ENCODE measurements at regions not wholly inside any gene's neighbourhood (a gene's known extent, or its start where the extent isn't known, plus 50 kb on each side); places are given as distances from the start of the nearest gene placed in this dataset.

DNA sequence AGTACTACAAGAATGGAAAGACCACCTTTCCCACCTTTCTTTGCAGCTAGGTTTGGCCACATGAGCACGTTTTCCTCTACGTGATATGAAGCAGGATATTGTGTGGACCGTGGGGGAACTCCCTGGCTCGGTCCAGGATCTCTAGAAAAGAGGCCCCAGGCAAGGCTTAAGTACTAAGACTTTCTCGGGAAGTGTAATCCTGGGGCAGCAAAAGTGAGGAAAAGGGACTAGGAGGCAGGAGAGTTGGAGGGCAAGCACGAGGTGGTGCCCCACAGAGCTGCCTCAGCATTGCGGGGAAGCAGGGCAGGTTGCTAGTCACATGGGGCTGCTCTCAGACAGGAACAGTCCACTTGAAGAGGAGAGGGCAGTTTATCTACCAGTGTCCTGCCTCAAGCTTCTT, 235.1 kb downstream of the GADD45G start:
- no peak overlapping the region for H3K4me3 Mint-ChIP-seq
- no peaks in the 10 kb centered on the region for H3K27me3 Mint-ChIP-seq
- H3K36me3 Mint-ChIP-seq = no peaks in the 10 kb centered on the region
- no peaks in the 10 kb centered on the region for H3K9me3 Mint-ChIP-seq
- no peak overlapping the region for H3K27ac Mint-ChIP-seq
- no peaks in the 10 kb centered on the region for H3K4me1 Mint-ChIP-seq

DNA sequence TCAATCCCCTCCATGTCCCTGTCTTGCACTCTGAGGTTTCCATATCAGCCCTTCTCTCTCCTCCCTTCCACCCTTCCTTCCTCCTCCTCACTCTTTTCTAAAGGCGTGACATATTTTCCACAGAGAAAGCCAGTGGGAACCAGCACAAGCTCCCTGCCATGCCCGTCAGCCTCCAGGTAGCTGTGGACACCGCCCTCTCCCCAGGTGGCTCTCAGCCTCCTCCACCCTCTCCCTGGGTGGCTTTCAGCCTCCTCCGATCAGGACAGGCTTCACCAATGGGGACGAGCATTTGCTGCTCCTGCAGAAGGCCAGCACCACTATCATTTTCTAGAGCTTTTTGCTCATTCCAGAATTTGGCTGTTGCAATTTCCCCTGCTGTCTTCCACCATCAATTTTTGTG, 236.6 kb downstream of the GADD45G start:
- Mint-ChIP-seq H3K36me3 (no peaks in the 10 kb centered on the region), H3K27ac (no peak overlapping the region), H3K9me3 (no peaks in the 10 kb centered on the region), H3K4me3 (no peak overlapping the region), H3K4me1 (no peaks in the 10 kb centered on the region), H3K27me3 (no peaks in the 10 kb centered on the region)

DNA sequence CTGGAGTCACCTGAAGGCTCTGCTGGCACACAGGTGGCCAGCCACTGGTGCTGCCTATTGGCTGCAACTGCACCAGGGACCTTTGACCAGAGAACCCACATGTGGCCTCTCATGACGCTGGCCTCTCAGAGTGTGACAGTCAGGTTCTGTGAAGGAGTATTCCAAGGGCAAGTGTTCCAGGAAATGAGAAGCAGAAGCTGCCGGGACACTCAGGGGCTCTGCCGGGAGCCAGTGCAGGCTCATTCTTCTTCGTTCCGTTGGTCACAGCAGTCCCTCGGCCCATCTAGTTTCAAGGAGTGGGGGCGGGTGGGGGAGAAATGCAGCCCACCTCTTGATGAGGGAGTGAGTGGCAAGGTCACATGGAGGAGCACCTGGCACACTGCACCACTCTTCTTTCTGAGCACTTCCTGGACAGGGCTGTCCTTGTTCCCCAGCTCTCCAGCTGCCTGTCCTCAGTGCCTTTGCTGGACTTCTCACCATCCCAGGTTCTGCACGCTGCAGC, 237.5 kb downstream of the GADD45G start:
- Mint-ChIP-seq H3K9me3 (no peaks in the 10 kb centered on the region), H3K27ac (no peak overlapping the region), H3K4me1 (no peaks in the 10 kb centered on the region), H3K36me3 (no peaks in the 10 kb centered on the region), H3K27me3 (no peaks in the 10 kb centered on the region), H3K4me3 (no peak overlapping the region)

DNA sequence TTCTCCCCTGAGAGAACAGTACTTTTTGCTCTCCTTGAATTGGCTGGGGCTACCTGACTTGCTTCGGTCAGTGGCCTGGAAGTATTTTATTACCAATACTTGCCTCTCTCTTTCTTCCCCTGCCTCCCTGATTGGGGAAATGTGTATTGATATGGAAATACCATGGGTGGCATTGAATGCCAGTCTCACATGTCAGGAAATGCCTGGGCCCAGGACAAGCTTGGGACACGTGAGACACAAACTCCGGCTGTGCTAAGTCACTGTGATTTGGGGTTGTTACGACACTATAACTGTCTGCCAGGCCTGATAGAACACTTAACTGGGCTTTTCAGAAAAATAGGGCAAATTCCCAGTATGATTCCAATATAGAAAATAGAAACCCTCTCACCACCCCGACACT, 238.3 kb downstream of the GADD45G start:
- no peaks in the 10 kb centered on the region for H3K9me3 Mint-ChIP-seq
- H3K27me3 Mint-ChIP-seq = no peaks in the 10 kb centered on the region
- H3K36me3 Mint-ChIP-seq = no peaks in the 10 kb centered on the region
- no peaks in the 10 kb centered on the region for H3K4me1 Mint-ChIP-seq
- H3K4me3 Mint-ChIP-seq = no peak overlapping the region
- no peak overlapping the region for H3K27ac Mint-ChIP-seq

DNA sequence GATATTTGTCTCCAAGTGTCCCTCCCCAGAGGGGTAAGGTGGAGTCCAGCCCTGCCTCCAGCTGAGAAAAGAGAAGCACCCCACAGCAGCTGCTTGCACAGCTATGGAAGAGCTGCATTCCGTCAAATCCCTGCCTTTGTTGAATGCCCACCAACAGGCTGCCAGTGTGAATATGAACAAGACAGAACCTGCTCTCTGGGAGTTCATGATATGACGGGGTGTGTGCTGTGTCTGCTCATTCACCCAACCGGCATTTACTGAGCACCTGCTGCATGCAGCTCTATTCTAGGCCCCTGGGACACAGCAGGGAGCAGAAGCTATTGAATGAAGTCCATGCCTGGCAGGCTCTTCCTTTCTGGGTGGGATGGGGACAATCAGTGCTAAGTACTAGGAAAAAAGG, 238.8 kb downstream of the GADD45G start:
- Mint-ChIP-seq H3K4me1 (no peaks in the 10 kb centered on the region), H3K4me3 (no peak overlapping the region), H3K27ac (no peak overlapping the region), H3K36me3 (no peaks in the 10 kb centered on the region), H3K9me3 (no peaks in the 10 kb centered on the region), H3K27me3 (no peaks in the 10 kb centered on the region)

DNA sequence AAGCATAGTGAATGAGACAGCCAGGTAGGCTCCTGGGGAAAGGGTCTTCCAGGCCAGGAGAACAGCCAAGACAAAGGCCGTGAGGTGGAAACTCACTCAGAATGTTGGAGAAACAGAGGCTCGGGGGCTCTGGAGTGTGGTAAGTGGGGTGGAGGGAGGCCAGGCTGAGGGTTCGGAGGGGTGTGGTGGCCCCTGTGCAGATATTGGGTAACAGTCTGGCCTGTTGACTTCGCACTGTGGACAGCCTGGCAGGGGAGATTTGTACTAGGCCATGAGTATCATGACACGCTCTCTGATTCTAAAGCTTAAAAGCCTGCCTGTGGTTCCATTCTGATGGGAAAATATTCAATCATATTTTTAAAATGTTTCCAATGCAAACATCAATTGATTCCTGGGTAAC, 239.3 kb downstream of the GADD45G start:
- no peak overlapping the region for H3K4me3 Mint-ChIP-seq
- no peaks in the 10 kb centered on the region for H3K9me3 Mint-ChIP-seq
- no peaks in the 10 kb centered on the region for H3K4me1 Mint-ChIP-seq
- no peaks in the 10 kb centered on the region for H3K27me3 Mint-ChIP-seq
- H3K36me3 Mint-ChIP-seq = no peaks in the 10 kb centered on the region
- H3K27ac Mint-ChIP-seq = no peak overlapping the region

DNA sequence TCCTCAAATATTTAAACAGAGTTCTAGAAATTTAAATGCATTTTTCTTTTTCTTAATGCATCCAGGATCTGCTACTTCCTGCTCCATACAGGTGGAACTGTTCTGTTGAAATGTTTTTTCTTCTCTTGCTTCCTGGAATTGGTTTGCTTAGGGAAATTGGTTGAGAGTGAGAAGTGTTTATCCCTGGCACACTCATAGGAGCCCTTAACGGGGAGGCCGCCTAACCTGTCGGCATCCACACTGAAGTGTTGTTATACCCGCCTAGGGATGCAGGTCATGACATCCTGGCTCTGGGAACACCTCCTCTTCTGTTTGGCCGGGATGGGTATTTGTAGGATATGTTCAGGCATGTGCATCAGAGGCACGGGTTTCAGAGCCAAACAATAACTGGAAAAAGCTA, 239.7 kb downstream of the GADD45G start:
- H3K4me1 Mint-ChIP-seq = no peaks in the 10 kb centered on the region
- no peaks in the 10 kb centered on the region for H3K9me3 Mint-ChIP-seq
- no peak overlapping the region for H3K4me3 Mint-ChIP-seq
- no peaks in the 10 kb centered on the region for H3K36me3 Mint-ChIP-seq
- no peak overlapping the region for H3K27ac Mint-ChIP-seq
- no peaks in the 10 kb centered on the region for H3K27me3 Mint-ChIP-seq

DNA sequence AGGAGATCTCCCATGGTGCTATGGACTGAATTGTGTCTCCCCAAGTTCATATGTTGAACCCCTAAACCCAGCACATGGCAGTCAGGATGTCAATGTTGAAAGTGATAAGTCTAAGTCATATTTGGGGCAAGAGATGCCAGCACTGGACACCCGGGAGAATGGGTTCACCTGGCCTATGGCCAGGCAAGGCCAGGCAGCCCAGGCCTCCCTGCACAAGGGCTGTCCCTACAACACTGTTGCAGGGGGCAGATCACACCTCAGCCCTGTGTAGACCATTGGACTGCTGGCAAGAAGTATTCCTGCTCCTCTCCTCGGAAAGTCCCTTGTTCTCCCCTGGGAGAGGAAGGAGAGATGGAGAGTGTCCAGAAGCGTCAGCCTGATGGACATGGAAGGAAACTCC, 240.5 kb downstream of the GADD45G start:
- Mint-ChIP-seq H3K27me3 (no peaks in the 10 kb centered on the region), H3K4me1 (no peaks in the 10 kb centered on the region), H3K36me3 (no peaks in the 10 kb centered on the region), H3K27ac (no peak overlapping the region), H3K9me3 (no peaks in the 10 kb centered on the region), H3K4me3 (no peak overlapping the region)

DNA sequence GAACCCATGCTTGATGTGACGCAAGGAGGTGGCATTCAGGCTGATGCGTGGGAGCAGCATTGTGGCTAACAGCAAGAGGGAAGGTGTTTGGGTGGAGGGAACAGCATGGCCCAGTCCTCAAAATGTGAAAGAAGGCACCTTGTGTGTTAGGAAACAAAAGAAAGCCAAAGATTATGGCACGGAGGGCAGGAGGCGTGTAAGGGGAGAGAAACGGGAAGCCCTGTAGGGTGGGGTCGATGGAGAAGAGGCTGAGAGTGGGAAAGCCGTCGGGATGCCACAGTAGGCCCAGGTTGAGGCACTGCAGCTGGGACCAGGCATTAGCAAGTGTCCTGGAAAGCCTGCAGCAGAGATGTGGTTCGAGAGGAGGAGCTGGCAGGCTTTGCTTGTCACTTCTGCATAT, 241.1 kb downstream of the GADD45G start:
- no peak overlapping the region for H3K27ac Mint-ChIP-seq
- H3K4me1 Mint-ChIP-seq = no peaks in the 10 kb centered on the region
- no peaks in the 10 kb centered on the region for H3K27me3 Mint-ChIP-seq
- H3K9me3 Mint-ChIP-seq = no peaks in the 10 kb centered on the region
- no peak overlapping the region for H3K4me3 Mint-ChIP-seq
- H3K36me3 Mint-ChIP-seq = no peaks in the 10 kb centered on the region

DNA sequence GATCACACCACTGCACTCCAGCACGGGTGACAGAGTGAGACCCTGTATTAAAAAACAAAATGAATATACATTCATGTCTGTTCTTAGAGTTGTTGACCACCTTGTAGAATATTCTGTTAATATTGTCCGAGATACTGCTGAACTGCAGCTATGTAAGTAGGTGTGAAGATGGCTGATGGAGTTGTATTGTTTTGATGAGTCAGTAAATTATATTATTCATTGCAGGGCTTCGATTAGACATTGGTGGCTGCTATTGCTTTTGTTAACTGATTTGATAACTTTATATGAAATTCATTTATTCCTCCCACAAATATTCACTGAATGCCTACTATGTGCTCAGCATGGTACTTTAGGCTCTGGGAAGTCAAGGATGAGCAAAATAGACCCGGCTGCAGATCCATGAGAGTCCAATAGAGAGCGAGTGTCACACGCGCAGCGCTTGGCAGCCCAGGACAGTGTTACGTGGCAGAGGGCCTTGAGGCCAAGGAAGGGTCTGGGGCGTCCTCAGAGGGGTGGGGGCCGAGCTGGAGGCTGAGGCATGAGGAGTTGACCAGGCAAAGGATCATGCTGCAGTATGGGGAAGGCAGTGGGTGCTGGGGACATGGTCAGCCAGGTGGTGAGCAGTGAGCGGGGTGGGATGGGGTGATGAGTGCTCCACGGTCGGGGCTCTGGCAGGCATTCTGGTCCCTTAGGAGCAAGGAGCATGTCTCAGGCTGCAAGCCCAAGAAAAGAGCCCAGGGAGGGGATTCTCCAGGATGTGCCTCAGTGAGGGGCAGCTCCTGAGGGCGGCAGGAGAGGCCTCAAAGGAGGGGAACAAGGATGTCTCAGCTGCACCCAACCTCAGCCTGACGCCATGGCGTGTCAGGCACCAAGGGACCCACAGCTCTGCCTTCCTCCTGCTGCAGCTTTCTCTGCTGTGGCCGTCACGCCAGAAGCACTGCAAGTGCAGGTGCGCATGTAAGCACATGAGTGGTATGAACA, 243.5 kb downstream of the GADD45G start:
- Mint-ChIP-seq H3K27ac (no peak overlapping the region), H3K4me3 (no peak overlapping the region), H3K36me3 (no peaks in the 10 kb centered on the region), H3K4me1 (no peaks in the 10 kb centered on the region), H3K9me3 (no peaks in the 10 kb centered on the region), H3K27me3 (no peaks in the 10 kb centered on the region)

DNA sequence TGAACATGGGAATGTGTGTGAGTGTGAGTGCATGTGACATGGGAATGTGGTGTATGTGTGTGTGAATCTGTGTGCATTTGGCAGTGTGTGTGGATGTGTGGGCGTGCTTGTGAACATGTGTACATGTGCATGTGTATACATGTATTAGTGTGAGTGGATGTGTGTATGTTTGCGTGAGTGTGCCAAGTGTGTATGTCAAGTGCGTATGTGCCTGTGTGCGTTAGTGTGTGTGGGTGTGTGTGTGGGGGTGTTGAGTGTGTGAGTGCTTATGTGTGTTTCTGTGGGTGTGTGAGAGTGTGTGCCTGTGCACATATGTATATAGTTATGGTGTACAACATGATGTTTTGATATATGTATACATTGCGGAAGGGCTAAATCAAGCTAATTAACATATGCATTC, 244.3 kb downstream of the GADD45G start:
- no peaks in the 10 kb centered on the region for H3K36me3 Mint-ChIP-seq
- no peaks in the 10 kb centered on the region for H3K4me1 Mint-ChIP-seq
- H3K27me3 Mint-ChIP-seq = no peaks in the 10 kb centered on the region
- H3K4me3 Mint-ChIP-seq = no peak overlapping the region
- H3K9me3 Mint-ChIP-seq = no peaks in the 10 kb centered on the region
- no peak overlapping the region for H3K27ac Mint-ChIP-seq

DNA sequence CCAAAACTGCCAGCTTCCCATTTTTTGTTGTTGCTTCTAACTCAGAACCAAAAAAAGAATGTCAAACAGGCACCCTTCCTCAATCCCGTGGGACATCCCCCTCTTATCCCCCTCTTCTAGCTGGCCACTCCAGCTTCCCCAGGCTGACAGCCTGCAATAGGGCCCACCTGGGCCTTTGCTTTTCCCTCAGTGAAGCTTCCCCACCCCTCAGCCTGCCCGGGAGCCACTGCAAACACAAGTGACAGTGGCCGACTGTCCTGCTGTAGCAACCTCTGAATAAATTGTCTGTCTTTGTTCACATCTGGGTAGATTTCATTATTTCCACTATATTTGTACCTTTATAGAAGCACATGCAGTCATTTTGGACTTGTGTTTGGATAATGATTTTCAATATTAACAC, 245.3 kb downstream of the GADD45G start:
- H3K27me3 Mint-ChIP-seq = no peaks in the 10 kb centered on the region
- H3K27ac Mint-ChIP-seq = no peak overlapping the region
- H3K9me3 Mint-ChIP-seq = no peaks in the 10 kb centered on the region
- no peaks in the 10 kb centered on the region for H3K4me1 Mint-ChIP-seq
- no peaks in the 10 kb centered on the region for H3K36me3 Mint-ChIP-seq
- H3K4me3 Mint-ChIP-seq = no peak overlapping the region

DNA sequence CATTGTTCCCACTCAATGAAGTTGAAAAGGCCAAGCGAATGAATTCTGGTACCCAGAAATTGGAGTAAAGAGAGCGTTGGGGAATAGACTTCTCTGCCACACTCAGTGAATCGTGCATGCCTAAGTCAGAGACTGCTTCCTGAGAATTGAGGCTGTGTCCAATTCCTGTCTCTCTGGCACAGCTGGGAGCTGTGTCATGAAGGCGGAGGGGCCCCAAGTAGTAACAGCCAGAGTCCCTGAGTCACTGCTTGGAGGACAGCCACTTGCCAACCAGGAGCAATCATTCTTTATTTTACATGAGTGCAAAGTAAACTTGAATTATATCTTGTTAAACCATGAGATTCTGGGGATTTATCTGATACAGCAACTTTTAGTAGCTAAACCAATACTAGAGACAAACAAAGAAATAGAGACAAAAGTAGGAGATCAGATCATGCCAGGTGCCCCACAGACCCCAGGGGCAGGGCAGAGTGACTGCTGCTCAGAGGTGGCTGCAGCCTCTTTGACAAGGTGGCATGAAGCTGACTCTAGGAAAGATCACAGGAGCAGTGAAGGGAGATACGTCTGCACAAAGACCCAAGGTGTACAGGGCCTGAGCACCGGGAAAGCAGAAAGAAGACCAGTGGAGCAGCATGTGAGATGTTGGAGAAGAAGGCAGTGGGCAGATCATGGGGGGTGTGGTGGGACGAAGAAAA, 246.0 kb downstream of the GADD45G start:
- H3K27ac Mint-ChIP-seq = no peak overlapping the region
- no peak overlapping the region for H3K4me3 Mint-ChIP-seq
- H3K4me1 Mint-ChIP-seq = no peaks in the 10 kb centered on the region
- H3K27me3 Mint-ChIP-seq = no peaks in the 10 kb centered on the region
- H3K36me3 Mint-ChIP-seq = no peaks in the 10 kb centered on the region
- H3K9me3 Mint-ChIP-seq = no peaks in the 10 kb centered on the region

DNA sequence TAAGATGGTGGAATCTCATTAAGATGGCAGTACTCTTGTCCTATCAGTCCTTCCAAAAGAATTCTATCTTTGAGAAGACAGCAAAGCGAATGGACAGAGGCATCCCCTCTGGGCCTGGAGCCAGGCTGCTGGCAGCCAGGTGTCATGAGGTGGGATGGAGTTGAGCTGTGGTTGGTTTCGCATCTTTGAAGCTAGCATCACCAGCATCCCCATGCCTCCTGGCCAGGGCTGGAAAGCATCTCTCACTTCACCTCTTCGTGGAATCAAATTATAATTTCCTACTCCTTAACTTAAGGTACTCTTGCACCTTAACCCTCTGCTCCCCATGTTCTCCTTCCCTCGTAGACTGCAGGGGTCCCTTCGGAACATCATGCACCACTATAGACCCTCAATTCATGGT, 248.3 kb downstream of the GADD45G start:
- no peaks in the 10 kb centered on the region for H3K27me3 Mint-ChIP-seq
- no peak overlapping the region for H3K4me3 Mint-ChIP-seq
- H3K4me1 Mint-ChIP-seq = no peaks in the 10 kb centered on the region
- peaks cover 2% of the 10 kb centered on the region for H3K36me3 Mint-ChIP-seq
- H3K9me3 Mint-ChIP-seq = no peaks in the 10 kb centered on the region
- H3K27ac Mint-ChIP-seq = no peak overlapping the region

DNA sequence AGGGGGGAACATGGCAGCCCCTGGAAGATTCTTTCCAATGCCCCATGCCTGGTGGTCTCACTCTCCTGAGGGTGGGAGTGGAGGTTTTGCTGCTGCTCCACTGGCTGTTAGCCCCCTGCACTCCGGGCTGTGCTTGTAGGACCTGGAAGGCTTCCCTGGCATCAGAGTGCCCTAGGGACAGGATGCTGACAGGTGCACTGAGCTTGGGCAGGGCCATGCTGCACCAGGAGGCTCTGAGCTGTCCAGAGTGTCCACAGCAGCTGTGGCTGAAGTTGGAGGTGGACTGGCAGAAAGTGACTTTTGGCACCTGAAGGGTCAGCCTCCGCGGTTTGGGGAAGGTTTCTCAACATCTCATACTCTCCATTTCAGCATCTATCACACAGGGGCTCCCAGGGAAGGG, 249.1 kb downstream of the GADD45G start:
- Mint-ChIP-seq H3K9me3 (no peaks in the 10 kb centered on the region), H3K27me3 (no peaks in the 10 kb centered on the region), H3K36me3 (peaks cover 2% of the 10 kb centered on the region), H3K4me3 (no peak overlapping the region), H3K27ac (no peak overlapping the region), H3K4me1 (no peaks in the 10 kb centered on the region)

DNA sequence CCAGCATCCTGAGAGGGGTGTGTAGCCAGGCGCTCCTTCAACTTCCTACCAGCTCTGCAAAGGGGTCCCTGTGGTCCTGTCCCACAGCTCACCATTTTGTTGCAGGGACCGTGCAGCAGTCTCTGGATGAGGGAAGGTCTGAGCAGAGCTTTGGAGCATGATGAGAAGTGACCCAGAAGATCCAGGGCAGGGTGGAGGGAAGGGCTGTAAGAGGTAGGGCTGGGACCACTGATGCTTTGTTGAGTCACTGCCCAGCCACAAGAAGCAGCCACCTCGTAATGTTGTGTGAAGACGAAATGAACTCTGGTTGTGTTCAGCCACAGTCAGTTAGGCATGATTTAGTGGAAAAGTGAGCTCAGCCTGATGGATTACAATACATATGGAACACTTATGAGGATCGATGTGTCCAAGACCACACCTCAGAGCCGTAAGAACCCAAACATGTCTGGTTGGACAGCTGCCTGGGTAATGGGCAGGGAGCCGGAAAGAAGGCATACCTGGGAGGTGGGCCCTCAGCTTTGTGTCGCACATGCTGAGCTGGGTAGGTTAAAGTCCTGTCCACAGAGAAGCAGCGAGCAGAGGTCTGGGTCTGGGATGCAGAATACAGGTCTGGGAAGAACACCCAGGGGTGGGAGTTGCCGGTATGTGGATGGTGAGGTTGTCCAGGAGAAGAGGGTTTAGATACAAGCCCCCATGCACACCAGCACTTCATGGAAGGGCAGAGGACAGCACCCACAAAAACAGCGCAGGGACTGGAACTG, 250.1 kb downstream of the GADD45G start:
- no peak overlapping the region for H3K27ac Mint-ChIP-seq
- H3K4me1 Mint-ChIP-seq = no peaks in the 10 kb centered on the region
- H3K36me3 Mint-ChIP-seq = peaks cover 2% of the 10 kb centered on the region
- no peak overlapping the region for H3K4me3 Mint-ChIP-seq
- H3K27me3 Mint-ChIP-seq = no peaks in the 10 kb centered on the region
- no peaks in the 10 kb centered on the region for H3K9me3 Mint-ChIP-seq

All from activated naive CD4-positive, alpha-beta T cell treated with anti-CD3 and anti-CD28 coated beads, Interleukin-2, amount 50 U/mL, for 24 hours (primary cell).